ENCODE measurements at regions not wholly inside any gene's neighbourhood (a gene's known extent, or its start where the extent isn't known, plus 50 kb on each side); places are given as distances from the start of the nearest gene placed in this dataset.

- intact Hi-C loops (cut with DNase I; ENCODE audit: low total_unique reads) = no loop called here
- Histone ChIP-seq H3K27ac (no peak overlapping the region), H3K4me3 (no peak overlapping the region), H3K9me3 (no peaks in the 10 kb centered on the region), H3K27me3 (no peaks in the 10 kb centered on the region), H3K4me1 (no peaks in the 10 kb centered on the region), H3K36me3 (no peaks in the 10 kb centered on the region)
- DNase-seq = no peak
- TF ChIP-seq POLR2A (IDR thresholded peaks at IDR 0.05) = no peak
- no peak for TF ChIP-seq CTCF (IDR thresholded peaks at IDR 0.05)
Measured at GRCh38 chr9:78122631-78123030, 91.0 kb upstream of the GNAQ start.

DNA sequence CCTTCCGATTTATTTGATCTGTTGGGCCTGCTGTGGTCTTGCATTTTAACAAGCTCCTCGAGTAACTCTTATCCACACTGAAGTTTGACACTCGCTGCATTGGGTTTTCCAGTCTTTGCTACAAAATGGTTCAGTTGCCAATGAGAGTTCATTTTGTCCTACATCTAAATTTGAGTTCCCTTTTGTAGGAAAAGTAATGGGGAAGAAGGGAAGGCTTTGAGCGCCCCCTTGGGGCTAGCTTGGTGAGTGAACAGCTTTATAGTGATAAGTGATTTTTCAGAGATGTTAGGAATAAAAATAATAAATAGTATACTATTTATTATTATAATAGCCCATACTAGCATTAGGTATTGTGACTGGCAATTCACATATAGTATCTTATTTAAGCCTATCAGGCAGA lies 89.9 kb upstream of the GNAQ start:
- Histone ChIP-seq H3K9me3 (no peaks in the 10 kb centered on the region), H3K4me1 (no peaks in the 10 kb centered on the region), H3K27me3 (no peaks in the 10 kb centered on the region), H3K27ac (no peak overlapping the region), H3K36me3 (no peaks in the 10 kb centered on the region), H3K4me3 (no peak overlapping the region)
- TF ChIP-seq CTCF (IDR thresholded peaks at IDR 0.05) = peak in 3 of 4 experiments; percentile 35 to 43 (median 40)
- no peak for TF ChIP-seq POLR2A (IDR thresholded peaks at IDR 0.05)
- intact Hi-C loops (cut with DNase I; ENCODE audit: low total_unique reads) = no loop called here
- peak; percentile 23 to 44 for DNase-seq

DNA sequence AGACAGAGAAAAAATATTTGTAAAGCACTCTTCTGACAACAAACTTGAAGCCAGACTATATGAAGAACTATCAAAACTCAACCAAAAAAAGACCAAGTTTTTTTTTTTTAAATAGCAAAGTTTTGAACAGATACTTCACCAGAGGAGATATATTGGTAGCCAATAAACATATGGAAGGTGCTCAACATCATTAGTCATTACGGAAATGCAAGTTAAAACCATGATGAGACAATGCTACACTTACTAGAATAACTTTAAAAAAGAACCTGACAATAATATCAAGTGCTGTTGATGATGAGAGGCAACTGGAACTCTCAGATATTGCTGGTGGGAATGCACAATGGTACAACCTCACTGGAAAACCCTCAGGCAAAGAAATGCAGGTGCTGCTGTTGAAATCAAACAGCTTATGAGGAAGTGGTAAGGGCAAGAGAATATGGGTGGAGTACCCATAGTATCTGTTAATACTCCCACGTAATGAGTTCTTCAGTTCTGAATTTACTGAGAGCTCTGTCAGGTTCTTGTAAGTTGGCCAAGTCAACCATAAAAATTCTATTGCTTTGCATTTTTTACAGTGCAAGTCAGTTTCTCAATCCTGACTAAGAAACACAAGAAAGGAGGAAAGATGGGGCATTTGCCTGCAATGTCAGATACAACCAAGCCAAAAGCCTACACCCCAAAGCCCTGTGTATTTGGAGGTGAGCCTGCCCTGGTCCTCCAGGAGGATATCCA lies 87.3 kb upstream of the GNAQ start:
- H3K4me3 ChIP-seq = no peak overlapping the region
- H3K36me3 ChIP-seq = no peaks in the 10 kb centered on the region
- intact Hi-C loops (cut with DNase I; ENCODE audit: low total_unique reads) = no loop called here

DNA sequence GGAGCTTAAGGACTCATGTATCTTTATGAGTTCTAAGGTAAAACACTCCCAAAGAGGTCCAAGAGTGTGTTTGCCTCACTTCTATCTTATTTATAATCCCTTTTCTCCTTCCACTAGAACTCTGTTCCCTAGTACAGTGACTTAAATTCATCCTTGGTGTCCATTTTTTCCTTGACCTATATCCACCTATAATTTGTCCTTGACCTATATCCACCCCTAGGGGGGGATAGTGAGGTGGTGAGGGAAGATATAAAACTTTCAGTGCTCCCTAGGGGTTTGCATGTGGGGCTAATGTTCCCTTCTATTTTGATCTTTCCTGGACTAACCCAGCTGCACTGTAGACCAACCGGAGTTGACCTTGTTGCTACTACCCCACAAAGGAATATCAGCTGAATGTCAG lies 83.5 kb upstream of the GNAQ start:
- Histone ChIP-seq H3K9me3 (no peaks in the 10 kb centered on the region), H3K27ac (no peak overlapping the region), H3K4me3 (no peak overlapping the region), H3K4me1 (no peaks in the 10 kb centered on the region), H3K36me3 (no peaks in the 10 kb centered on the region), H3K27me3 (no peaks in the 10 kb centered on the region)
- TF ChIP-seq POLR2A (IDR thresholded peaks at IDR 0.05) = no peak
- no peak for TF ChIP-seq CTCF (IDR thresholded peaks at IDR 0.05)
- DNase-seq = no peak
- intact Hi-C loops (cut with DNase I; ENCODE audit: low total_unique reads) = no loop called here

More for the DNA sequence above, 87.3 kb upstream of the GNAQ start:
- H3K27me3 ChIP-seq = no peaks in the 10 kb centered on the region
- TF ChIP-seq CTCF (IDR thresholded peaks at IDR 0.05) (no peak), POLR2A (IDR thresholded peaks at IDR 0.05) (no peak)
- H3K9me3 ChIP-seq = no peaks in the 10 kb centered on the region
- H3K4me1 ChIP-seq = no peaks in the 10 kb centered on the region
- no peak for DNase-seq
- peak overlapping the region in 1 of 2 donors; percentile 6 for H3K27ac ChIP-seq

GRCh38 chr9:78114581-78114980 lies 83.0 kb upstream of the GNAQ start:
- Histone ChIP-seq H3K27ac (no peak overlapping the region), H3K4me3 (no peak overlapping the region), H3K9me3 (no peaks in the 10 kb centered on the region), H3K36me3 (no peaks in the 10 kb centered on the region), H3K27me3 (no peaks in the 10 kb centered on the region), H3K4me1 (no peaks in the 10 kb centered on the region)
- TF ChIP-seq CTCF (IDR thresholded peaks at IDR 0.05) = no peak
- TF ChIP-seq POLR2A (IDR thresholded peaks at IDR 0.05) = no peak
- no peak for DNase-seq
- intact Hi-C loops (cut with DNase I; ENCODE audit: low total_unique reads) = no loop called here
